HepG2 (cell line): ENCODE measurements at regions not wholly inside any gene's neighbourhood (a gene's known extent, or its start where the extent isn't known, plus 50 kb on each side); places are given as distances from the start of the nearest gene placed in this dataset.

ENCODE experiments used
- ATAC-seq: fragments of 200-7000 bp; cut with Tn5 transposase; 3 replicates; pipeline ENCODE4 v1.9.1; 2020; ENCODE audit warnings: mild to moderate bottlenecking, moderate library complexity
- BruUV-seq: library from RNA; stranded (reverse); fragments of 400-500 nt; replicated peaks from 2 replicates; lab custom pipeline; 2021; lab: Mats Ljungman, UMichigan
- CTCF ChIA-PET: fragments of 300-600 bp; formaldehyde crosslinking; extraction: SDS; loops from one replicate; lab custom pipeline; 2021; ENCODE audit warnings: low total read pairs, inconsistent platforms, low intra/inter-chr PET ratio; lab: Yijun Ruan, JAX
- POLR2A ChIA-PET: fragments of 350-600 bp; sonication (Branson Sonifier 250); formaldehyde crosslinking; loops from one replicate; lab custom pipeline; 2020; ENCODE audit warnings: antibody characterized with exemption, inconsistent platforms; lab: Yijun Ruan, JAX
- DNase-seq: peaks from one replicate; pipeline ENCODE4 v3.0.0-alpha.2; 2015; ENCODE audit warnings: low spot score
- FAIRE-seq: peaks from 3 replicates; lab custom pipeline; 2011; peaks lifted over from hg19 to GRCh38; lab: Jason Lieb, UNC
- H2AFZ ChIP-seq: one replicate; pipeline ENCODE4 v1.6.1; 2011; ENCODE audit warnings: low read length, inconsistent platforms
- H3K27ac ChIP-seq: fragments of 300-600 bp; 3 replicates; pipeline ENCODE4 v1.8.0; 2011; ENCODE audit warnings: mixed run types, mild to moderate bottlenecking, mixed read lengths, low read length, inconsistent platforms; ENCODE audit not compliant: insufficient read depth; ENCODE audit errors: extremely low read length
- H3K27me3 ChIP-seq, 2 experiments: fragments of 200-600 bp in 1 of 2; 2 replicates in 1 of 2; 3 replicates in 1 of 2; pipeline versions ENCODE4 v1.6.0 to v1.8.0; 2011; ENCODE audit warnings: low read length in 2 of 2, mild to moderate bottlenecking in 2 of 2, moderate library complexity in 2 of 2, inconsistent platforms in 1 of 2; ENCODE audit not compliant: insufficient read depth in 2 of 2, control insufficient read depth in 1 of 2
- H3K36me3 ChIP-seq, 2 experiments: fragments of 200-600 bp in 1 of 2; replicated peaks in 1 of 2; 2 replicates in 1 of 2; 3 replicates in 1 of 2; pipeline versions ENCODE4 v1.5.1 to v1.8.0; 2011; ENCODE audit warnings: low read length in 2 of 2, inconsistent platforms in 1 of 2; ENCODE audit not compliant: insufficient read depth in 2 of 2, control insufficient read depth in 1 of 2
- H3K4me1 ChIP-seq: 2 replicates; pipeline ENCODE4 v1.5.1; 2012; ENCODE audit warnings: low read length, inconsistent platforms; ENCODE audit not compliant: insufficient read depth
- H3K4me2 ChIP-seq: 2 replicates; pipeline ENCODE4 v1.6.0; 2011; ENCODE audit warnings: low read depth, low read length, inconsistent platforms
- H3K4me3 ChIP-seq, 3 experiments: fragments of 200-600 bp in 1 of 3; sonication (generic), shearing (Covaris generic) in 1 of 3; replicated peaks in 1 of 3; 2 replicates each; pipeline ENCODE4 v1.5.1; 2011 to 2016; ENCODE audit warnings: low read length in 3 of 3, inconsistent platforms in 2 of 3, low read depth in 2 of 3, mild to moderate bottlenecking in 2 of 3, control low read depth in 1 of 3, mixed read lengths in 1 of 3; ENCODE audit not compliant: insufficient read depth in 1 of 3
- H3K79me2 ChIP-seq: one replicate; pipeline ENCODE4 v1.6.1; 2011; ENCODE audit warnings: low read length, inconsistent platforms; ENCODE audit not compliant: insufficient read depth
- H3K9ac ChIP-seq: 2 replicates; pipeline ENCODE4 v1.6.0; 2011; ENCODE audit warnings: mild to moderate bottlenecking, low read depth, low read length, inconsistent platforms; ENCODE audit not compliant: insufficient read depth
- H3K9me3 ChIP-seq: 2 replicates; pipeline ENCODE4 v1.5.1; 2012; ENCODE audit warnings: mild to moderate bottlenecking, low read length
- H4K20me1 ChIP-seq: 2 replicates; pipeline ENCODE4 v1.6.0; 2011; ENCODE audit warnings: inconsistent platforms, mild to moderate bottlenecking, low read length, moderate library complexity; ENCODE audit not compliant: insufficient read depth
- HIVEP1 ChIP-seq: sonication (generic); formaldehyde crosslinking; IDR thresholded peaks from 2 replicates; pipeline ENCODE4 v1.4.0; 2020; ENCODE audit warnings: mild to moderate bottlenecking, missing genetic modification reagents
- PHF21A ChIP-seq: sonication (generic); formaldehyde crosslinking; IDR thresholded peaks from 2 replicates; pipeline ENCODE4 v1.5.0; 2020; ENCODE audit warnings: mild to moderate bottlenecking, missing genetic modification reagents
- RBM39 ChIP-seq: fragments of 200-400 bp; formaldehyde crosslinking; IDR thresholded peaks from one replicate; pipeline ENCODE4 v1.6.1; 2018; ENCODE audit warnings: antibody characterized with exemption, mild to moderate bottlenecking, low read depth, low read length; ENCODE audit not compliant: poor library complexity, severe bottlenecking
- SALL1 ChIP-seq: sonication (generic); formaldehyde crosslinking; IDR thresholded peaks from 2 replicates; pipeline ENCODE4 v1.8.0; 2022; ENCODE audit warnings: mild to moderate bottlenecking, missing genetic modification reagents
- ZMYM3 ChIP-seq: sonication (generic); formaldehyde crosslinking; IDR thresholded peaks from 2 replicates; pipeline ENCODE4 v1.5.1; 2020; ENCODE audit warnings: mild to moderate bottlenecking, missing genetic modification reagents
- ZNF589 ChIP-seq: sonication (generic); formaldehyde crosslinking; conservative IDR thresholded peaks from 2 replicates; pipeline ENCODE4 v1.8.0; 2022; ENCODE audit warnings: mild to moderate bottlenecking, moderate library complexity, missing genetic modification reagents
- WGBS: methylation state at CpG from one replicate; pipeline ENCODE4 v1.1.6; 2017; ENCODE audit warnings: low lambda C conversion rate; 5-methylcytosine and 5-hydroxymethylcytosine counted together
- in situ Hi-C: cut with HindIII; loops from 2 replicates; pipeline ENCODE4 v1.10.0; 2017; ENCODE audit warnings: low pct_unique_long_range_greater_than_20kb; ENCODE audit not compliant: extremely low pct_ligation_motif_present
- intact Hi-C: fragments of 100-400 bp; cut with micrococcal nuclease; formaldehyde crosslinking; loops from one replicate; pipeline ENCODE4 v1.10.0; 2022; ENCODE audit not compliant: unreplicated experiment
- TF ChIP-seq, protein P1 (sequence below), 2 experiments: sonication (generic) in 1 of 2; formaldehyde crosslinking in 1 of 2; IDR thresholded peaks; 2 replicates each; pipeline versions ENCODE4 v1.6.1 to v1.9.0; 2014 to 2022; ENCODE audit warnings: antibody characterized with exemption in 1 of 2, borderline replicate concordance in 1 of 2, inconsistent platforms in 1 of 2, low read depth in 1 of 2, missing genetic modification reagents in 1 of 2
- TF ChIP-seq, protein P2 (sequence below): sonication (generic); formaldehyde crosslinking; IDR thresholded peaks from 2 replicates; pipeline ENCODE4 v1.4.0; 2020; ENCODE audit warnings: missing genetic modification reagents
- TF ChIP-seq, protein P3 (sequence below): sonication (generic); formaldehyde crosslinking; IDR thresholded peaks from 2 replicates; pipeline ENCODE4 v1.4.0; 2020; ENCODE audit warnings: mild to moderate bottlenecking, missing genetic modification reagents
- TF ChIP-seq, protein P4 (sequence below): sonication (generic); formaldehyde crosslinking; IDR thresholded peaks from 2 replicates; pipeline ENCODE4 v1.5.1; 2020; ENCODE audit warnings: mild to moderate bottlenecking, missing genetic modification reagents, borderline replicate concordance

DNA sequence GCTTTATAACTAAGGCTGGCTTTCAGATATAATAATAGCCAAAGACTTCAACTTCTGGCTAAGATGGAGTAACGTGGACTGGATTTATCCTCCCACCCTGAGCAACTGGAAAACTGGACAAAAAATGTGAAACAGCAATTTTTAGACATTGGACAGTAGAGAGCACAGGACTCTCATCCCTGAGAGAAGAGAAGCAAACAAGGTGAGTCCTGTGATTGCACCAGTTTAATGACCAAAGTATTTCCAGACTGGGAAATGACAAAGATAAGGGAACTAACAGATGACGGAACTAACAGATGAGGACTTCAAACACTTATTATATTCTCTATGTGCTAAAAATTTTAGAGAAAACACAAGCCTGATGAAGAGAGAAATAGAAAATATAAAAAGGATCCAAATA lies 175.7 kb upstream of the SLC25A13 start:
- Histone ChIP-seq H3K4me3 (no peak overlapping the region), H3K36me3 (no peaks in the 10 kb centered on the region), H3K27me3 (no peaks in the 10 kb centered on the region), H3K4me2 (no peak overlapping the region), H3K79me2 (no peaks in the 10 kb centered on the region), H3K4me1 (peaks cover 16% of the 10 kb centered on the region), H3K27ac (no peak overlapping the region), H3K9me3 (no peaks in the 10 kb centered on the region), H3K9ac (no peak overlapping the region), H4K20me1 (no peaks in the 10 kb centered on the region), H2AFZ (no peak overlapping the region)
- CTCF ChIA-PET: no interaction called here
- in situ Hi-C loops (no loop called here), intact Hi-C loops (no loop called here)
- ATAC-seq: peak; percentile 46; the same call in 2 of the 3 replicates
- BruUV-seq: no TSS peak
- POLR2A ChIA-PET: no interaction called here
- WGBS: 6% methylated on average over 2 of the region's 2 CpGs
- no peak for DNase-seq
- FAIRE-seq: peak; percentile 40
- TF ChIP-seq, protein P1, sequence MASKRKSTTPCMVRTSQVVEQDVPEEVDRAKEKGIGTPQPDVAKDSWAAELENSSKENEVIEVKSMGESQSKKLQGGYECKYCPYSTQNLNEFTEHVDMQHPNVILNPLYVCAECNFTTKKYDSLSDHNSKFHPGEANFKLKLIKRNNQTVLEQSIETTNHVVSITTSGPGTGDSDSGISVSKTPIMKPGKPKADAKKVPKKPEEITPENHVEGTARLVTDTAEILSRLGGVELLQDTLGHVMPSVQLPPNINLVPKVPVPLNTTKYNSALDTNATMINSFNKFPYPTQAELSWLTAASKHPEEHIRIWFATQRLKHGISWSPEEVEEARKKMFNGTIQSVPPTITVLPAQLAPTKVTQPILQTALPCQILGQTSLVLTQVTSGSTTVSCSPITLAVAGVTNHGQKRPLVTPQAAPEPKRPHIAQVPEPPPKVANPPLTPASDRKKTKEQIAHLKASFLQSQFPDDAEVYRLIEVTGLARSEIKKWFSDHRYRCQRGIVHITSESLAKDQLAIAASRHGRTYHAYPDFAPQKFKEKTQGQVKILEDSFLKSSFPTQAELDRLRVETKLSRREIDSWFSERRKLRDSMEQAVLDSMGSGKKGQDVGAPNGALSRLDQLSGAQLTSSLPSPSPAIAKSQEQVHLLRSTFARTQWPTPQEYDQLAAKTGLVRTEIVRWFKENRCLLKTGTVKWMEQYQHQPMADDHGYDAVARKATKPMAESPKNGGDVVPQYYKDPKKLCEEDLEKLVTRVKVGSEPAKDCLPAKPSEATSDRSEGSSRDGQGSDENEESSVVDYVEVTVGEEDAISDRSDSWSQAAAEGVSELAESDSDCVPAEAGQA (IDR thresholded peaks at IDR 0.05; ENCODE audit: low read depth): no peak
- TF ChIP-seq, protein P1 (CRISPR knock-in tag; IDR thresholded peaks at IDR 0.05; ENCODE audit: borderline replicate concordance): no peak
- TF ChIP-seq SALL1 (CRISPR knock-in tag): no peak
- no peak for TF ChIP-seq RBM39
- TF ChIP-seq ZMYM3 (CRISPR knock-in tag): no peak
- TF ChIP-seq, protein P2, sequence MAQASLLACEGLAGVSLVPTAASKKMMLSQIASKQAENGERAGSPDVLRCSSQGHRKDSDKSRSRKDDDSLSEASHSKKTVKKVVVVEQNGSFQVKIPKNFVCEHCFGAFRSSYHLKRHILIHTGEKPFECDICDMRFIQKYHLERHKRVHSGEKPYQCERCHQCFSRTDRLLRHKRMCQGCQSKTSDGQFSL (CRISPR knock-in tag): no peak
- TF ChIP-seq ZNF589: no peak
- TF ChIP-seq HIVEP1 (CRISPR knock-in tag): no peak
- TF ChIP-seq, protein P3, sequence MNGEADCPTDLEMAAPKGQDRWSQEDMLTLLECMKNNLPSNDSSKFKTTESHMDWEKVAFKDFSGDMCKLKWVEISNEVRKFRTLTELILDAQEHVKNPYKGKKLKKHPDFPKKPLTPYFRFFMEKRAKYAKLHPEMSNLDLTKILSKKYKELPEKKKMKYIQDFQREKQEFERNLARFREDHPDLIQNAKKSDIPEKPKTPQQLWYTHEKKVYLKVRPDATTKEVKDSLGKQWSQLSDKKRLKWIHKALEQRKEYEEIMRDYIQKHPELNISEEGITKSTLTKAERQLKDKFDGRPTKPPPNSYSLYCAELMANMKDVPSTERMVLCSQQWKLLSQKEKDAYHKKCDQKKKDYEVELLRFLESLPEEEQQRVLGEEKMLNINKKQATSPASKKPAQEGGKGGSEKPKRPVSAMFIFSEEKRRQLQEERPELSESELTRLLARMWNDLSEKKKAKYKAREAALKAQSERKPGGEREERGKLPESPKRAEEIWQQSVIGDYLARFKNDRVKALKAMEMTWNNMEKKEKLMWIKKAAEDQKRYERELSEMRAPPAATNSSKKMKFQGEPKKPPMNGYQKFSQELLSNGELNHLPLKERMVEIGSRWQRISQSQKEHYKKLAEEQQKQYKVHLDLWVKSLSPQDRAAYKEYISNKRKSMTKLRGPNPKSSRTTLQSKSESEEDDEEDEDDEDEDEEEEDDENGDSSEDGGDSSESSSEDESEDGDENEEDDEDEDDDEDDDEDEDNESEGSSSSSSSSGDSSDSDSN (CRISPR knock-in tag): no peak
- TF ChIP-seq, protein P4, sequence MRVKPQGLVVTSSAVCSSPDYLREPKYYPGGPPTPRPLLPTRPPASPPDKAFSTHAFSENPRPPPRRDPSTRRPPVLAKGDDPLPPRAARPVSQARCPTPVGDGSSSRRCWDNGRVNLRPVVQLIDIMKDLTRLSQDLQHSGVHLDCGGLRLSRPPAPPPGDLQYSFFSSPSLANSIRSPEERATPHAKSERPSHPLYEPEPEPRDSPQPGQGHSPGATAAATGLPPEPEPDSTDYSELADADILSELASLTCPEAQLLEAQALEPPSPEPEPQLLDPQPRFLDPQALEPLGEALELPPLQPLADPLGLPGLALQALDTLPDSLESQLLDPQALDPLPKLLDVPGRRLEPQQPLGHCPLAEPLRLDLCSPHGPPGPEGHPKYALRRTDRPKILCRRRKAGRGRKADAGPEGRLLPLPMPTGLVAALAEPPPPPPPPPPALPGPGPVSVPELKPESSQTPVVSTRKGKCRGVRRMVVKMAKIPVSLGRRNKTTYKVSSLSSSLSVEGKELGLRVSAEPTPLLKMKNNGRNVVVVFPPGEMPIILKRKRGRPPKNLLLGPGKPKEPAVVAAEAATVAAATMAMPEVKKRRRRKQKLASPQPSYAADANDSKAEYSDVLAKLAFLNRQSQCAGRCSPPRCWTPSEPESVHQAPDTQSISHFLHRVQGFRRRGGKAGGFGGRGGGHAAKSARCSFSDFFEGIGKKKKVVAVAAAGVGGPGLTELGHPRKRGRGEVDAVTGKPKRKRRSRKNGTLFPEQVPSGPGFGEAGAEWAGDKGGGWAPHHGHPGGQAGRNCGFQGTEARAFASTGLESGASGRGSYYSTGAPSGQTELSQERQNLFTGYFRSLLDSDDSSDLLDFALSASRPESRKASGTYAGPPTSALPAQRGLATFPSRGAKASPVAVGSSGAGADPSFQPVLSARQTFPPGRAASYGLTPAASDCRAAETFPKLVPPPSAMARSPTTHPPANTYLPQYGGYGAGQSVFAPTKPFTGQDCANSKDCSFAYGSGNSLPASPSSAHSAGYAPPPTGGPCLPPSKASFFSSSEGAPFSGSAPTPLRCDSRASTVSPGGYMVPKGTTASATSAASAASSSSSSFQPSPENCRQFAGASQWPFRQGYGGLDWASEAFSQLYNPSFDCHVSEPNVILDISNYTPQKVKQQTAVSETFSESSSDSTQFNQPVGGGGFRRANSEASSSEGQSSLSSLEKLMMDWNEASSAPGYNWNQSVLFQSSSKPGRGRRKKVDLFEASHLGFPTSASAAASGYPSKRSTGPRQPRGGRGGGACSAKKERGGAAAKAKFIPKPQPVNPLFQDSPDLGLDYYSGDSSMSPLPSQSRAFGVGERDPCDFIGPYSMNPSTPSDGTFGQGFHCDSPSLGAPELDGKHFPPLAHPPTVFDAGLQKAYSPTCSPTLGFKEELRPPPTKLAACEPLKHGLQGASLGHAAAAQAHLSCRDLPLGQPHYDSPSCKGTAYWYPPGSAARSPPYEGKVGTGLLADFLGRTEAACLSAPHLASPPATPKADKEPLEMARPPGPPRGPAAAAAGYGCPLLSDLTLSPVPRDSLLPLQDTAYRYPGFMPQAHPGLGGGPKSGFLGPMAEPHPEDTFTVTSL (CRISPR knock-in tag): no peak
- TF ChIP-seq PHF21A (CRISPR knock-in tag): no peak
